Lung (tissue), 11 donors: ENCODE measurements at regions not wholly inside any gene's neighbourhood (a gene's known extent, or its start where the extent isn't known, plus 50 kb on each side); places are given as distances from the start of the nearest gene placed in this dataset.
"Not testable (repeated sequence)": the region's sequence is repeated elsewhere in the genome, so short reads cannot be mapped to it uniquely, and the experiment has no call there.

ENCODE experiments used
- ATAC-seq: fragments of 200-7000 bp; cut with Tn5 transposase; one replicate; pipeline ENCODE4 v1.9.1; 2020; ENCODE audit warnings: moderate number of reproducible peaks; ENCODE audit not compliant: insufficient read depth, low FRiP score
- DNase-seq, 3 donors: peaks; one replicate each; pipeline ENCODE4 v3.0.0-alpha.2; 2013 to 2017
- H3K27ac ChIP-seq, 2 donors: one replicate each; pipeline ENCODE4 v1.5.1; 2013; ENCODE audit warnings: mild to moderate bottlenecking in 2 of 2, moderate library complexity in 2 of 2, control low read depth in 1 of 2, inconsistent platforms in 1 of 2, low read depth in 1 of 2, low read length in 1 of 2
- H3K27me3 ChIP-seq, 3 donors: one replicate each; pipeline ENCODE4 v1.5.1; 2013; ENCODE audit warnings: low read length in 2 of 3; ENCODE audit not compliant: control insufficient read depth in 3 of 3, insufficient read depth in 3 of 3
- H3K36me3 ChIP-seq, 4 donors: one replicate each; pipeline ENCODE4 v1.5.1; 2013; ENCODE audit warnings: low read length in 4 of 4, mild to moderate bottlenecking in 1 of 4, moderate library complexity in 1 of 4; ENCODE audit not compliant: control insufficient read depth in 4 of 4, insufficient read depth in 4 of 4
- H3K4me1 ChIP-seq, 5 donors: one replicate each; pipeline ENCODE4 v1.5.1; 2013; ENCODE audit warnings: low read length in 5 of 5, mild to moderate bottlenecking in 2 of 5, moderate library complexity in 1 of 5; ENCODE audit not compliant: control insufficient read depth in 5 of 5, insufficient read depth in 5 of 5
- H3K4me3 ChIP-seq: one replicate; pipeline ENCODE4 v1.5.1; 2013; ENCODE audit warnings: mild to moderate bottlenecking, control low read depth, moderate library complexity
- H3K9ac ChIP-seq, 2 donors: one replicate each; pipeline ENCODE4 v1.5.1; 2013; ENCODE audit warnings: low read length in 2 of 2, control low read depth in 1 of 2; ENCODE audit not compliant: insufficient read depth in 1 of 2
- H3K9me3 ChIP-seq, 4 donors: one replicate each; pipeline ENCODE4 v1.5.1; 2013; ENCODE audit warnings: low read length in 3 of 4, mild to moderate bottlenecking in 1 of 4, moderate library complexity in 1 of 4; ENCODE audit not compliant: control insufficient read depth in 4 of 4, insufficient read depth in 3 of 4
- whole genome bisulfite sequencing, 2 donors: extraction: QIAGEN DNeasy Blood & Tissue Kit; methylation state at CpG; one replicate each; pipeline ENCODE4 v1.1.7; 2013; 5-methylcytosine and 5-hydroxymethylcytosine counted together
- TF ChIP-seq, protein P1 (sequence below): IDR thresholded peaks from 2 replicates; pipeline ENCODE4 v1.5.1; 2012; ENCODE audit warnings: mild to moderate bottlenecking; ENCODE audit errors: control extremely low read depth, extremely low read depth
- donor health status: control.
- donor health status: control.
- donor health status: Bipolar disorder and iron deficiency.
- donor health status: healthy.
- donor health status: DM: yes; HTN: yes; CAD: no.

DNA sequence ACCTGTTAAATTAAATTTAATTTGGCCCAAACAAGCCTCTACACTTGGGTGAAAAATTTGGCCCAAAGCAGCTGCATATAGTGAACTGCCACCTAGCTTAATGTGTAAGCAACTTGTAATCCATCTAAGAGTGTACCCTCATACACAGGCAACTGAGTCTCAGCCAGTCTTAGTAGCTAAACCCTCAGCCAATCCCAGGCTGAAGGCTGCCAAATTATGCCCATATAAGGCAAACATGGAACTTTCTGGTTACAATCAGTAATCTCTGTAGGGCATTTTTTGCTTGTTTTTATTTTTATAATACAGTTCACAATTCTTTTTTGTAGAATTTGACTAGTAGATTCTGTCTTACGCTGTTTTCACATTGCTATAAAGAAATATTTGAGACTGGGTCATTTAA is 958.7 kb downstream of the FSCB start:
- Histone ChIP-seq H3K9me3 (no peaks in the 10 kb centered on the region), H3K27me3 (no peaks in the 10 kb centered on the region), H3K9ac (no peak overlapping the region), H3K4me1 (no peaks in the 10 kb centered on the region), H3K36me3 (no peaks in the 10 kb centered on the region), H3K4me3 (no peak overlapping the region), H3K27ac (no peak overlapping the region)
- ATAC-seq (no peak), DNase-seq (no peak)
- WGBS, 2 donors, result 83 to 96% methylated on average over 1 of the region's 1 CpG
- TF ChIP-seq, protein P1, sequence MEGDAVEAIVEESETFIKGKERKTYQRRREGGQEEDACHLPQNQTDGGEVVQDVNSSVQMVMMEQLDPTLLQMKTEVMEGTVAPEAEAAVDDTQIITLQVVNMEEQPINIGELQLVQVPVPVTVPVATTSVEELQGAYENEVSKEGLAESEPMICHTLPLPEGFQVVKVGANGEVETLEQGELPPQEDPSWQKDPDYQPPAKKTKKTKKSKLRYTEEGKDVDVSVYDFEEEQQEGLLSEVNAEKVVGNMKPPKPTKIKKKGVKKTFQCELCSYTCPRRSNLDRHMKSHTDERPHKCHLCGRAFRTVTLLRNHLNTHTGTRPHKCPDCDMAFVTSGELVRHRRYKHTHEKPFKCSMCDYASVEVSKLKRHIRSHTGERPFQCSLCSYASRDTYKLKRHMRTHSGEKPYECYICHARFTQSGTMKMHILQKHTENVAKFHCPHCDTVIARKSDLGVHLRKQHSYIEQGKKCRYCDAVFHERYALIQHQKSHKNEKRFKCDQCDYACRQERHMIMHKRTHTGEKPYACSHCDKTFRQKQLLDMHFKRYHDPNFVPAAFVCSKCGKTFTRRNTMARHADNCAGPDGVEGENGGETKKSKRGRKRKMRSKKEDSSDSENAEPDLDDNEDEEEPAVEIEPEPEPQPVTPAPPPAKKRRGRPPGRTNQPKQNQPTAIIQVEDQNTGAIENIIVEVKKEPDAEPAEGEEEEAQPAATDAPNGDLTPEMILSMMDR, result no peak

DNA sequence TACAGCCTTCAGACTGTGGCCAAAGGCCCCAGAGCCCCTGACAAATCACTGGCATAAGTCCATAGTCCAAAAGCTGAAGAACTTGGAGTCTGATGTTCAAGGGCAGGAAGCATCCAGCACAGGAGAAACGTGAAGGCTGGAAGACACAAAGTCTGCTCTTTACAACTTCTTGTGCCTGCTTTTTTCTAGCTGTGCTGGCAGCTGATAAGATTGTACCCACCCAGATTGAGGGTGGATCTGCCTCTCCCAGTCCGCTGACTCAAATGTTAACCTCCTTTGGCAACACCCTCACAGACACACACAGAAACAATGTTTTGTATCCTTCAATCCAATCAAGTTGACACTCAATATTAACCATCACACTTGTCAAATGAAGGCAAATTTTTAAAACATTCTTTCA is 959.5 kb downstream of the FSCB start:
- not testable (repeated sequence) for H3K36me3 ChIP-seq, H3K27me3 ChIP-seq, ATAC-seq, DNase-seq, H3K9me3 ChIP-seq, H3K4me1 ChIP-seq, H3K27ac ChIP-seq, H3K4me3 ChIP-seq, H3K9ac ChIP-seq
- 62 to 88% methylated on average over 2 of the region's 2 CpGs for WGBS, 2 donors

DNA sequence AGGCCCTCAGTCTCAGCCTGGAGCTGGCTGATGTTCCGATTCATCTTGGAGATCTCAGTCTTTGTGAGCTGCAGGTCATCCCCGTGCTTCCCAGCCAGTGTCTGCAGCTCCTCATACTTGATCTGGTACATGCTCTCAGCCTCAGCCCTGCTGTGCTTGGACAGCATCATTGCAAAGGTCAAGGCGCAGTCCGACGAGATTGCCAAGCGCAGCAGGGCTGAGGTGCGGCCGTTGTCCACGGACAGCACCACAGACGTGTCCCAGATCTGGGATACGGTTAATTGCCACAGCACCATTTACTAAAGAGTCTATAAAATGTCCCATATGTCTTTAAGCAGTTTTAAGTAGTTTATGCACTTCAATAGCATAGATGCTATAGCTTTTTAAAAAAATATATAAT is 965.7 kb downstream of the FSCB start:
- TF ChIP-seq, protein P1, result no peak
- Histone ChIP-seq H3K4me1 (no peaks in the 10 kb centered on the region), H3K36me3 (no peaks in the 10 kb centered on the region), H3K4me3 (no peak overlapping the region), H3K9me3 (peaks cover 0 to under 1% (median 0%) of the 10 kb centered on the region in 4 donors), H3K9ac (no peak overlapping the region), H3K27ac (no peak overlapping the region), H3K27me3 (no peaks in the 10 kb centered on the region)
- ATAC-seq (no peak), DNase-seq (no peak)
- WGBS, 2 donors, result 84 to 96% methylated on average over 11 of the region's 11 CpGs

DNA sequence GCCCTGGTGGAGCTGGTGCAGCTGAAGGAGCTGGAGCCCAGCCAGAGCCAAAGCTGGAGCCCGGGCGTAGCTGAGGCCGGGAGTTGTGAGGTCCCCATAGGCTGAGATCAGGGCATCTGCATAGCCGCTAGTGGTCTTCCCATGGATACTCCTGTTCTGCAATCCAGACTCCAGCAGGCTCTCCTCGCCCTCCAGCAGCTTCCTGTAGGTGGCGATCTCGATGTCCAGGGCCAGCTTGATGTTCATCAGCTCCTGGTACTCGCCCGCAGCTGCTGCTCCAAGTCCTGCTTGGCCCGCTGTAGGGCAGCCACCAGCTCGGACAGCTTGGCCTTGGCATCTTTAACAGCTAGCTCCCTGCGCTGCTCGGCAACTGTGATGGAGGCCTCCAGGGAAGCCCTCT is 966.1 kb downstream of the FSCB start:
- TF ChIP-seq, protein P1, result no peak
- no peak overlapping the region for H3K9ac ChIP-seq
- WGBS, 2 donors, result 84 to 92% methylated on average over 13 of the region's 13 CpGs

More for the DNA sequence above, 966.1 kb downstream of the FSCB start:
- H3K4me3 ChIP-seq, result no peak overlapping the region
- H3K27ac ChIP-seq, result no peak overlapping the region
- ATAC-seq (no peak), DNase-seq (no peak)
- no peaks in the 10 kb centered on the region for H3K27me3 ChIP-seq
- no peaks in the 10 kb centered on the region for H3K4me1 ChIP-seq
- no peaks in the 10 kb centered on the region for H3K36me3 ChIP-seq
- H3K9me3 ChIP-seq, result peaks cover 0 to 3% (median 0%) of the 10 kb centered on the region in 4 donors
